Natural killer cell treated with Interleukin-12 subunit alpha and Interleukin-12 subunit beta and Interleukin-15 and Interleukin-18, amount 100 ng/mL, for 72 hours (primary cell): ENCODE measurements at regions not wholly inside any gene's neighbourhood (a gene's known extent, or its start where the extent isn't known, plus 50 kb on each side); places are given as distances from the start of the nearest gene placed in this dataset.

Experiments
- ATAC-seq, 2 donors: fragments of 150-1000 bp; cut with Tn5 transposase in 1 of 2; sonication (Bioruptor Pico), chemical (Tn5 transposase) in 1 of 2; 2 replicates each; pipeline ENCODE4 v1.10.0; 2021
- DNase-seq: peaks from one replicate; pipeline ENCODE4 v3.0.0; 2022; ENCODE audit warnings: low spot score
- H3K27ac Mint-ChIP-seq, 2 donors: 1 replicate in 1 of 2; 2 replicates in 1 of 2; pipeline ENCODE4 v1.8.0; 2022; ENCODE audit warnings: mixed read lengths in 2 of 2, mild to moderate bottlenecking in 1 of 2, moderate library complexity in 1 of 2
- H3K27me3 Mint-ChIP-seq, 2 donors: 1 replicate in 1 of 2; 2 replicates in 1 of 2; pipeline ENCODE4 v1.8.0; 2022; ENCODE audit warnings: mixed read lengths in 2 of 2
- H3K36me3 Mint-ChIP-seq: one replicate; pipeline ENCODE4 v1.8.0; 2022; ENCODE audit warnings: mixed read lengths
- H3K4me1 Mint-ChIP-seq, 2 donors: 1 replicate in 1 of 2; 2 replicates in 1 of 2; pipeline ENCODE4 v1.8.0; 2022; ENCODE audit warnings: low read depth in 2 of 2, mixed read lengths in 2 of 2, mild to moderate bottlenecking in 1 of 2
- H3K4me3 Mint-ChIP-seq: one replicate; pipeline ENCODE4 v1.8.0; 2022; ENCODE audit warnings: mixed read lengths
- H3K9me3 Mint-ChIP-seq: 2 replicates; pipeline ENCODE4 v1.8.0; 2022; ENCODE audit warnings: mixed read lengths

DNA sequence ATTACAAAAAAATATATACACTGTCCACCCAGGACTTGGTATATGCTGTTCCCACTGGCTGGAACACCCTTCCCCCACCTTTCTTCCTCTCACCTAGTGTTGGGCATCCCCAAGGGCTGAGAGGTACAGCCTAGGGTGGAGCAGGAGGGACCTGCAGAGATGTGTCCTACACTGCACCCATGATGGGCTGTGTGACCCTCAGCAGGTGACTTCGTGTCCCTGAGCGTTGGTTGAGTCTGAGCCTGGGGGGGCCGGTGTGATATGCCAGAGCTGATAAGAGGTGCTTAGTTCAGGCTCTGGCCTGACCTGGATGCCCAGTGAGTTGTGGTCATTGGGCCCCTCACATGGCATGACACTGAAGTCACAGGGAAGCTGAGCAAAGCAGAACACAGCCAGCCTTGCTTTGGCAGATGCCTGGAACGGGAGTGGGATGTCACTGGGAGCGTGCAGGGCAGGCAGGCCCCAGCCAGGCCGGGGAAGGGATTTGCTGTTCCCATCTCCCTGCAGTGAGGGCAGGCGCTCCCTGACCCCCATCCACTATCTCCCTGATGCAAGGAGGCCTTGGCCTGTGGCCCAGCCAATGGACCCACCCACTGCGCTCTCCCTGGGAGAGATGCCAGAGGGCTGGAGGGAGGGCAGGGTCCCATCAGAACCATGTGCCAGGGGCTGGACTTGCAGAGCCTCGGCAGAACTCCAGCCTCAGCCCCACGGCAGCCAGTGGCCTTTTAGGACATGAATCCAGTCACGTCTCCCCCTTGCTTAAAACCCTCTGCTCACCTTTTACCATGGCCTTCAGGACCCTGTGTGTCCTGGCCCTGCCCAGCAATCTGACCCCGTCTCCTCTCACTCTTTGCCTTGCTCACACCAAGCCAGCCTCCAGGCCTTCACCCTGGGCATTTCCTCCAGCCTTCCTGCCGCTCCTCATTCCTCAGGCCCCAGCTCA, 138.9 kb downstream of the MN1 start:
- no peak for DNase-seq
- H3K27me3 Mint-ChIP-seq, result peaks cover 11 to 25% of the 10 kb centered on the region in 2 donors

DNA sequence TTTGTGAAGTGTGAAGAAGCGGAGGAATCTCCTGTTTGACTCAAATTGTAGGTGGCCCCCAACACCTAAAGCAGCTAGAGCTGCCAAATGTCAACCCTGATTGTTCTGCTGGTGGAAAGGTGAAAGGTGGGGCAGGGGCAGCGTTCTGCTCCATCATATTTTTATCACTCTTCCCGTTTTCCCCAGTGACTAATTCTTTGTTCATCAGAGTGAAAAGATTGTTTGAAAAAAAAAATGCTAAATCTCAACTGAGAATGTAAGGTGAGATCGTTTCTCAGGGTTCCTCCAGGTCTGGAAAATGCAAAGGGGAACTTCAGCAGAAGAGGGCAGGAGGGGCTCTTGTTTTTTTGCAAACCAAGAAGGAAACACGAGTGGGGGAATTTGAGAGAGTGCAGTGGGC, 137.7 kb downstream of the MN1 start:
- Mint-ChIP-seq H3K9me3 (peaks cover 3% of the 10 kb centered on the region), H3K4me1 (peaks cover 0 to 1% of the 10 kb centered on the region in 2 donors), H3K27ac (no peak overlapping the region), H3K27me3 (peaks cover 15 to 25% of the 10 kb centered on the region in 2 donors), H3K36me3 (no peaks in the 10 kb centered on the region), H3K4me3 (no peak overlapping the region)
- DNase-seq (no peak), ATAC-seq (no peak)

More for the DNA sequence above, 138.9 kb downstream of the MN1 start:
- H3K36me3 Mint-ChIP-seq, result no peaks in the 10 kb centered on the region
- H3K4me1 Mint-ChIP-seq, result no peaks in the 10 kb centered on the region
- peaks cover 3% of the 10 kb centered on the region for H3K9me3 Mint-ChIP-seq
- no peak overlapping the region for H3K27ac Mint-ChIP-seq
- H3K4me3 Mint-ChIP-seq, result no peak overlapping the region
- ATAC-seq, result peak; percentile 22 to 48

DNA sequence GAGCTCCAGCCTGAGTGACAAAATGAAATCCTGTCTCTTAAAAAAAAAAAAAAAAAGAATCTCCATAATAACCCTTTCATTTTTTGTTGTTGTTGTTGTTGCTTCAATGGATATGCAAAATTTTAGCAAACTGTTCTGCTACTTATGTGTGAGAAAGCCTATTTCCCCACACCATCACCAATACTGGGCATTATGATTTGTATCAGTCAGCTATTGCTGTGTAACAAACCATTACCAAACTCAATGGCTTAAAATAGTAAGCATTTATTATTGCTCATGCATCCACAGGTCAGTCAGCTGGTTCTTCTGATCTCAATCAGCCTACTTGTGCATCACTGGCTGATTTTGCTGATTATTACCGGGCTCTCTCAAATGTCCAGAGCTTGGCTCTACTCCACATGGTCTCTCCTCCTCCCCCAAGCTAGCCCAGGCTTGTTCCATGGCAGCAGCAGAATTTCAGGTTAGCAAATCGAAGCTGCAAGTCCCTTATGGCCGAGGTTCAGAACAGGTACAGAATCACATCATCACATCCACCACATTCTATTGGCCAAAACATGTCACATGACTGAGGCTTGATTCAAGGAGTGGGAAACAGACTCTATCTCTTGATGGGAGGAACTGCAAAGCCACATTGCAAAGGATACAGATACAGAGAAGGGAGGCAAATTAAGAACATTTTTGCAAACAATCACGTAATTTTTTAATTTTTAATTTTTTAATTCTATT, 135.1 kb downstream of the MN1 start:
- DNase-seq (no peak), ATAC-seq (no peak)
- Mint-ChIP-seq H3K9me3 (peaks cover 3% of the 10 kb centered on the region), H3K27ac (no peak overlapping the region), H3K36me3 (no peaks in the 10 kb centered on the region), H3K27me3 (peaks cover 20 to 25% of the 10 kb centered on the region in 2 donors), H3K4me1 (peaks cover 0 to 13% of the 10 kb centered on the region in 2 donors), H3K4me3 (no peak overlapping the region)

DNA sequence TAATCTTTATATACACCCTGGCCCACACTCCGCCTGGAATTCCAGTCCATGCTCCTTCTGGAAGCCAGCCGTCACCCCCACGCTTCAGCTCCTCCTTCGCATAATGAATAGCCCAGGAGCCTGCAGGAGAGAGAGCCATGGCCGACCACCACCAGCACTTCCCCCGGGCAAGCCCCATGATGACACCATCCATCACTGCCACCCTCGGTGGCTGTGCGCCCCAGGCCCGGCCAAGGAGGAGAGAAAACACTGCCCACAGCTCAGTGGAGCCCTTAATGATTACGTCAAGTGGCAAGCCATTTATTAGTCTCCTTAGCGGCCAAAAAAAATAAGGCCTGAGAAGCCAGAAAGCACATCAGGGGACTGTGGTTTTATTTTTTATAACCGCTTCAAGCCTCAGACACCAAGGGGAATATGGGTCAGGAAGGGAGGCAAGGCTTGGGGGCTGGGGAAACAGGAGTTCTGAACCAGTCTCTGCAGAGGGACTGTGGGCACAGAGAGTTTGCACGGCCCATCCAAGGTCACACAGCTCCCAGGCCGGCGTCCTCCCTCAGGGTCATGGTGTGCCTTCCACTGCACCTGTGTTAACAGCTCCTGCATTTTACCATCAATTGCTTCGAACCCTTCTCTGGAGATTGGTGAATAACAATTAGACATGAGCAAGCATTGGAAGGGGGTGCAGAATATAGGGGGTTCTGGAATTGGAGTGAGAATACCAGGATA, 134.3 kb downstream of the MN1 start:
- Mint-ChIP-seq H3K27ac (no peak overlapping the region), H3K4me1 (peaks cover 0 to 13% of the 10 kb centered on the region in 2 donors)

DNA sequence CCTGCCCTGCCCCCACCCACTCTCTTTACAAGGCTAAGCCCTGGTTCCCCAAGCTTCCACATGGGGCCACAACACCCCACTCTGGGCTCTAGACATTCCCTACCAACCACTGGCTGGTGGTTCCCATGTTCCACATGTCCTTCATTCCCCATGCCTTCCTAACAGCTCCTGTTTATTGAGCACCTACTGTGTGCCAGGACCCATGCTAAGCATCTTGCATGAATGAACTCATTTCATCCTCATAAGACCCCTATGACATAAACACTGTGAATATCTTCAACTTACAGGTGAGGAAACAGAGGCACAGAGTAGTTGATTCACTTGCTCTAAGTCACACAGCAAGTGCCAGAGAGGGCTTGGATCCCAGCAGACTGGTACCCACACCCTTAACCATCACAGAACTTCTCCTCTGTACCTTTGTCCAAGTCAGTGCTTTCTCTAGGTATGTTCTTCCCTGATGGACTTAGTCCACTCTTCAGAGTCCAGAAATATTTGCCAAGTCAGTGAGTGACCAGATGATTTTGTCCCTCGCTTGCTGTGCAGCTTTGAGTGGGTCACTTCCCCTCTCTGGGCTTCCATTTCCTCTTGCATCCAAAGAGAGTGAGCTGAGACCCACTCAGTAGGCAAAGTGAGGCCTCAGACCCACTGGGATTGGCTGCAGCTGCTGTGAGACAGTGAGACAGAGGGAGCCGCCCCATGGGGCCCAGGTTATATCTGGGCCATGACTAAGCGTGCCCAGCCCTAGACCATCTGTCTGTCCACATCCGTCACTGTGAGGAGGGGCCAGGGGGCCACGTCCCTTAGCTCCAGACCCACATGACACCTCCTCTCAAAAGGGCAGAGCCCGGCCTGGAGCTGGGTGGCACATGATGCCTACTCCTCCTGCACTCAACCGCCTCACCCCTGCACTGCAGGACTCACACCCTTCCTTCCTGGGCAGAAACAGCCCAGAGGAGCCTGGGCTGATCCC, 132.4 kb downstream of the MN1 start:
- peak; percentile 41 to 60 for ATAC-seq
- H3K27me3 Mint-ChIP-seq, result peaks cover 14 to 17% of the 10 kb centered on the region in 2 donors
- no peak for DNase-seq
- peaks cover 0 to 13% of the 10 kb centered on the region in 2 donors for H3K4me1 Mint-ChIP-seq
- H3K9me3 Mint-ChIP-seq, result peaks cover 3% of the 10 kb centered on the region
- no peaks in the 10 kb centered on the region for H3K36me3 Mint-ChIP-seq
- H3K4me3 Mint-ChIP-seq, result no peak overlapping the region
- no peak overlapping the region for H3K27ac Mint-ChIP-seq

More for the DNA sequence above, 134.3 kb downstream of the MN1 start:
- H3K27me3 Mint-ChIP-seq, result peaks cover 20 to 25% of the 10 kb centered on the region in 2 donors
- DNase-seq, result no peak
- peaks cover 3% of the 10 kb centered on the region for H3K9me3 Mint-ChIP-seq
- ATAC-seq, result no peak
- no peaks in the 10 kb centered on the region for H3K36me3 Mint-ChIP-seq
- no peak overlapping the region for H3K4me3 Mint-ChIP-seq

DNA sequence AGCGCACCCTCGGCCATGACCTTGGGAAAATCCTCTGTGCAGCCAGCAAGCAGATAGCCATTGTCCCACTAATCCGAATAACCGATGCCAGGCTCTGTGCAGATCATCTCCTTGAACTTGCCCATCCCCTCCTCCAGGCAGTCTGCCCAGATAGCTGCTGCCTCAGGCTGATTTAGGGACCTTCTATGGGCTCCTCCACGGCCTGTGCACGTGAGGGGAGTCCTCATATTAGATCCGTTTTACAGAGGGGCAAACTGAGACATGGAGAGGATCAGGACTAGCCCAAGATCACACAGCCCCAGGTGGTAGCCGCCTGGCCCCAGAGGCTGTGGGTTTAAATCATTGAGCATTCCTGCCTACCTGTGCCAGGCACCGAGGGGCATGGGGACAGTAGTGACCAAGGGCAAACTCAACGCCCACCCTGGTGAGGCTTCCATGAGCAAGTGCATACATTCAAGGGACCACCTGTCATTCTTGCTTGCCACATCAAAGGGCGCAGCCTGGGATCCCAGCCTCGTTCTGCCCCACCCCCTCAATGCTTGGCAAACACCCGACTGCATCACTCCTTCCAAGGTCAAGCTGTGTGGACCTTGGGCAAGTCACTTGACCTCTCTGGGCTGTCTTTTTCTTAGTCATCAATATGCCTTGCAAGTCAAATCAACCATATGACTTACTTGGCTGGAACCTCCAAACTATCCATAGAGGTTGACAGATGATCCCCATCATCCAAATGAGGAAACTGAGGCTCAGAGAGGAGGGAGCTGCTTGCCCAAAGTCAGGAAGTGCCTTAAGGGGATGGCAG, 131.6 kb downstream of the MN1 start:
- Mint-ChIP-seq H3K27ac (no peak overlapping the region), H3K27me3 (peaks cover 11 to 20% of the 10 kb centered on the region in 2 donors), H3K4me1 (peaks cover 0 to 13% of the 10 kb centered on the region in 2 donors), H3K4me3 (no peak overlapping the region), H3K9me3 (peaks cover 3% of the 10 kb centered on the region), H3K36me3 (no peaks in the 10 kb centered on the region)
- DNase-seq, result no peak
- ATAC-seq, result no peak

DNA sequence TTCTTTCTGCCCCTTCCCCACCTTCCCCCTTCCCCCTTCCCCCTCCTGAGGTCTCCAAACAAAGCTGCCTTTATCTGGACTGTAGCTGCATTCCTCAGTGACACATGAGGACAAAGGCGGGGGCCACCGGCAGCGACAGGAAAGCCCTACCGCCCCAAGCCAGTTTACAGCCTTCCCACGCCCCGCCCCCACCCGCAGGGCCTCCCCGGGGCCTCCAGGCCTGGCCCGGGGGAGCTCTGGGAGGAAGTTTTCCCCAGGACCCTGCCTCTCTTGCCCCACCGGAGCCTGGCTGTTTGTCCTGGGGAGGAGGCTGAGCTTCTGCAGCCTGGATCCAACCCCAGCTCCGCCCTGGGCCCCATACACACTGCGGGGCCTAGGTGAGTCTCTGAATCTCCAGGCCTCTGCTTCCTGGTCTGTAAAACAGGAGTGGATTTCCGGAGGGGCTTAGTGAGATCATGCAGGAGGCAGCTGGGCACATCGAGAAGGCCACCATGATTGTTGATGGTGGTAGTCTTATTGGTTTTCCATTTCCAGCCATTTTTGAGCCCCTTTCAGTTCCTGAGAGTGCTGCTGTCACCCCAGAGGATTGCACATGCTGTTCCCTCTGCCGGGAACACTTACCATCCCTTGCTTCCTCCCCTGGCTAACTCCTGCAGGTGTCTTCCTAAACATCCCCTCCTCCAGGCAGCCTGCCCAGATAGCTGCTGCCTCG, 130.7 kb downstream of the MN1 start:
- Mint-ChIP-seq H3K27me3 (peaks cover 10 to 20% of the 10 kb centered on the region in 2 donors), H3K27ac (no peak overlapping the region), H3K4me1 (peaks cover 0 to 13% of the 10 kb centered on the region in 2 donors), H3K9me3 (peaks cover 3% of the 10 kb centered on the region), H3K36me3 (no peaks in the 10 kb centered on the region), H3K4me3 (no peak overlapping the region)
- ATAC-seq, result no peak
- DNase-seq, result no peak

DNA sequence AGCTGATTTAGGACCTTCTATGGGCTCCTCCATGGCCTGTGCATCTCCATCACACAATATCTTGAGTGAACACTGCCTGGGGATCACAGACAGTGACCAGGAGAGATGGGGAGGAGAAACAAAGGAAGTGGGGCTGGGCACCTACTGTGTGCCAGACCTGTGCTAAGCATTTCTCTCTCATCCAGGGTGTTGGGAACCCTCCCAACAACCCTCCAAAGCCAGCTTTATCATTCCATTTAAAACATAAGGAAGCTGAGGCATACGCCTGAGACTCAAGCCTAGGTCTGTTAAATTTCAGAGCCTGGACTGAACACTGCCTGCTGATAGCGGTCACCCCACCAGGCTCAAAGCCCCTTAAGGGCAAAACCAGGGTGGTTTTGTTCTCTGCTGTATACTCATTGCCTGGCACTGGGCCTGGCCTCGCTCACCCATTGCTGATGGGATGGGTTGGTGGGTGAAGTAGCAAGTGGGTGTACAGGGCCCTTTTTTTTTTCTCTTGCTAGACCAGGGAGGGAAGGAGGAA, 130.1 kb downstream of the MN1 start:
- Mint-ChIP-seq H3K4me1 (peaks cover 0 to 13% of the 10 kb centered on the region in 2 donors), H3K9me3 (peaks cover 2% of the 10 kb centered on the region), H3K27ac (no peak overlapping the region), H3K4me3 (no peak overlapping the region), H3K36me3 (no peaks in the 10 kb centered on the region), H3K27me3 (peaks cover 8 to 19% of the 10 kb centered on the region in 2 donors)
- ATAC-seq (no peak), DNase-seq (no peak)

DNA sequence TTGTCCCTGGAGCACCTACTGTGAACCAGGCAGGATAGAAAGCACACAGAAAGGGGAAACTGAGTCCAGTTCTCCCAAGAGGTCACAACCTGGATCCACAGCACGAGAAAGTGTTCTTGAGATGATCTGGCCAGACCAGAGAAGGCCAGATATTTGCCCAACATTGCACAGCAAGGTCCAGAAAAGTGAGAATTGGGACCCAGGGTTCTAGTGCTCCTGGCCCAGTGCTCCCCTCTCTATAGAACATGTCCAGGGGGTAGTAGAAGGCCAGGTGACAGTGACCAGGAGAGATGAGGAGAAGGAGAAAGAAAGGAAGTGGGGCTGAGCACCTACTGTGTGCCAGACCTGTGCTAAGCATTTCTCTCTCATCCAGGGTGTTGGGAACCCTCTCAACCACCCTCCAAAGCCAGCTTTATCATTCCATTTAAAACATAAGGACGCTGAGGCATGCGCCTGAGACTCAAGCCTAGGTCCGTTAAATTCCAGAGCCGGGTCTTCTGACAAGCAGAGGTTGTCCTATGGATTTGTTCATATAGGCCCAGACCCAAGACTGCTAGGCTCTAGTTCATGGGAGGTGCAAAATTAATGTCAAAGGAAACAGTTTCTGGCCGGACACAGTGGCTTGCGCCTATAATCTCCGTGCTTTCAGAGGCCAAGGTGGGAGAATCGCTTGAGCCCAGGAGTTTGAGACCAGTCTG, 128.7 kb downstream of the MN1 start:
- DNase-seq (no peak), ATAC-seq (no peak)
- peaks cover 0 to 14% of the 10 kb centered on the region in 2 donors for H3K27me3 Mint-ChIP-seq
- no peak overlapping the region for H3K4me3 Mint-ChIP-seq
- peaks cover 0 to 13% of the 10 kb centered on the region in 2 donors for H3K4me1 Mint-ChIP-seq
- no peak overlapping the region for H3K27ac Mint-ChIP-seq
- H3K36me3 Mint-ChIP-seq, result no peaks in the 10 kb centered on the region
- no peaks in the 10 kb centered on the region for H3K9me3 Mint-ChIP-seq

DNA sequence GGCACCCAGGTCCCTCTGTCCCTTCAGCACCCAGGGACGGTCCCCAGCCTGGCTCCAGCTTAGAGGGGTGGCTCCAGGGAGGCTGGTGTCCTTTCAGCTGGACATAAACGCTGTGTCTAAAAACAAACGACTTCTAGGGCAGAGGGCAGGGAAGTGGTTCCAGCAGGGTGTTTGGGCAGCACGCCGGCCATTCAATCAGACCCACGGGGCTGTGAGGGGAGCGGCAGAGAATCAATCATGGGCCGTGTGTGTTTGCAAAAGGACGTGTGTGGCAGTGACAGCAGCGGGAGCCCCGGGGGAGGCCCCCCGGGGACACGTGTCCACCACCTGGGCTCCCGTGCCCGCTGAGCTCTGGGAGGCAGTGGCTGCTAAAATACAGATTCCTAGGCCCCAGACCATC, 127.7 kb downstream of the MN1 start:
- H3K9me3 Mint-ChIP-seq, result no peaks in the 10 kb centered on the region
- no peaks in the 10 kb centered on the region for H3K36me3 Mint-ChIP-seq
- H3K4me3 Mint-ChIP-seq, result no peak overlapping the region
- H3K27ac Mint-ChIP-seq, result no peak overlapping the region
- H3K27me3 Mint-ChIP-seq, result peaks cover 0 to 10% of the 10 kb centered on the region in 2 donors
- H3K4me1 Mint-ChIP-seq, result peaks cover 0 to 11% of the 10 kb centered on the region in 2 donors
- DNase-seq, result no peak
- no peak for ATAC-seq

DNA sequence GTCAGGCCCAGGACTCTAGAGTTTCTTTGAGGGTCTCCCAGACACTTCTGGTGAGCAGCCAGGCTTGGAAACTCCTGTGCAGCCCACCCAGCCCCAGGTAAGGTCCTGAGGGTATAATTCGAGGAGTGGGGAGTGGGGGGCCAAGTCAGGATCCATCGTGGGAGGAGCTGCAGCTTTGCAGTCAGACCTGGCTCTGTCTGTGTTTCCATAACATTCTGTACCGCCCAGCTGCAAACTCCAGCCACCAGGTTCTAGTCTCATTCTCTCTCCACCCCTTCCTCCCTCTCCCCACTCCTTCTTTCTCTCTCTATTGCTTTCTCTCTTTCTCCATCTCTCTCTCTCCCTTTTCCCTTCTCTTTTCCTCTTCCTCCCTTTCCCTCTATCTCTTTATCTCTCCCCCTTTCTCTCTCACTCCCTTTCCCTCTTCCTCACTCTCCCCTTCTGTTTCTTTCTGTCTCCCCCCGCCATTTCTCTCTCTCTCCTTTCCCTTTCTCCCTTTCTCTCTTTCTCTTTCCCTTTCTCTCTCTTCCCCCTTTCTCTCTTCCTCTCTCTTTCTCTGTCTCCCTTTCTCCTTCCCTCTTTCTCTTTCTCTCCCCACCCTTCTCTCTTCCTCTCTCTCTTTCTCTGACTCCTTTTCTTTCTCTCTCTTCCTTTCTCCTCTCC, 127.2 kb downstream of the MN1 start:
- ATAC-seq, result no peak
- no peak overlapping the region for H3K4me3 Mint-ChIP-seq
- peaks cover 0 to 9% of the 10 kb centered on the region in 2 donors for H3K27me3 Mint-ChIP-seq
- H3K9me3 Mint-ChIP-seq, result no peaks in the 10 kb centered on the region
- H3K27ac Mint-ChIP-seq, result no peak overlapping the region
- no peaks in the 10 kb centered on the region for H3K36me3 Mint-ChIP-seq
- H3K4me1 Mint-ChIP-seq, result peaks cover 0 to 7% of the 10 kb centered on the region in 2 donors
- no peak for DNase-seq
